DMS 273 (cell line): ENCODE measurements at regions not wholly inside any gene's neighbourhood (a gene's known extent, or its start where the extent isn't known, plus 50 kb on each side); places are given as distances from the start of the nearest gene placed in this dataset.

Experiments
- DNase-seq: peaks from one replicate; lab custom pipeline; 2025; ENCODE audit not compliant: unreplicated experiment; lab: John Stamatoyannopoulos, UW

DNA sequence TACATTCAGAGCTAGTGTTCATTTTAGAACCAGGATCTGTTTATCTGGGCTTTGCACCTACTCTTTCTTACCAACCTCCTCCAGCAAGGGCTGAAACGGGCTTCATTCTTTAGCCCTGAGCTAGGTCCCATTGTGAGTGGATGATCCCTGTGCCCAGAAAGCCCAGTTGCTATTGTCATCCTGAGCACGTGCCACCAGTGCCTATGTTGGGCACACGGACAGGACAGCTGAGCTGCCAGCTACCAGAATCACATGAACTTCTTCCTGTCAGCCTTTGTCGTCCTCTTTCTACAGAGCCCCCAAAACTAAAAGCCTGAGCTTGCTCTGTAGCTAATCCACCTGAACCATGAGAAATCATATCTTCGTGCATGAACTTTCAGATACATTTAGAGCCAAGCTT is 74.4 kb upstream of the NTM start:
- DNase-seq: no peak

DNA sequence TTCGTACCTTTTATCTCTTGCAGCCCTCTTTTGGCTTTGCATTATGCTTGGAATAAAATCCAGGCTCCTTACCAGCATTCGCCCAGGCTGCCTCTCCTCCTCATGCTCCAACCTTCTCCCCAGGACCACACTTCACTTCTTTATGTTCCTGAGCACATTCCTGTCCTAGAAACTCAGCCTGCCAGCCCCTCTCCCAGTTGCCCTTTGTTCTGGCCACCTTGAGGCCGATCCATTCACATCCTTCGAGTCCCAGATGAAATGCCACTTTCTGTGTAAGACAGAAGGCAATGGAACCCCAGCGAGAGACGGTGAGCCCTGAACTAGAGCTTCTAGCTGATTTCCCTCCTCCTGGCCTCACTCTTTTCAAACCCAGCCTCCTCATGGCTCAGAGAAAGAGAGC is 73.0 kb upstream of the NTM start:
- DNase-seq: no peak

DNA sequence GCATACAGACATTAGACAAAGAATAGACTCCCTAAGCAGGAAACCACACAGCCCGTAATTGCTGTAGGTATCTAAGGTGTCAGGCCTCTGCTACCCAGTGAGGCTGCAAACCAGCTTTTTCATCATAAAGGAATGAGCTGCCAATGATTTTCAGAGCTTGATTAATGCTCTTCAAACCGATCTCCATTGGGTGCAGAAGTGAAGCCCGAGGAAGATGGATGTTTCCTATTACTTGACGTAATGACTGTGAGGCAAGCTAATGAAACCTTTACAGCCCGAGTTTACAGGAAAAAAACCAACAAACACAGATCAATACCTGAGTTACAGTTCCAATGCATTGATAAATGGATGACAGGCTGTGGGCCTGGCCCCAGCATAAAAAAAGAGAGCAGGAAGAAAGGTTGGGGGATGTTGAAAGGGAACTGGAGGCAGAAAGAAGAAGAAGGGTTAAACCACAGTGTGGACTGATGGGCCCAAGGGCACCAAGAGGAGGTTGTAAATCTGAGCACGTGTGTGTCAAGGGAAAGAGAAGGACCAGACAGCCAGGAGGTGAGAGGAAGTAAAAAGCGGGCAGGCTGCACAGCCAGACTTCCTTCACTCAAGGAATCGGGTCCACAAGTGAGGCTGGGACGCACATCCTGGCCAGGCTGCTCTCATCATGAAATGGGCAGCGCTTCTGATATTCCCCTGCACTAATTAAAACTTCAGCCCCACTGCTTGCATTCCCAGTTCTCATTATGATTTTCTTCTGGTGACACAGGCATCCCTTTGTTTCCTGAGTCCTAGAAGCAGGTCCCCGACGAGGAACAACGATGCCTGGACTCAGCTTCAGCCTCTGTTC is 70.6 kb upstream of the NTM start:
- no peak for DNase-seq

DNA sequence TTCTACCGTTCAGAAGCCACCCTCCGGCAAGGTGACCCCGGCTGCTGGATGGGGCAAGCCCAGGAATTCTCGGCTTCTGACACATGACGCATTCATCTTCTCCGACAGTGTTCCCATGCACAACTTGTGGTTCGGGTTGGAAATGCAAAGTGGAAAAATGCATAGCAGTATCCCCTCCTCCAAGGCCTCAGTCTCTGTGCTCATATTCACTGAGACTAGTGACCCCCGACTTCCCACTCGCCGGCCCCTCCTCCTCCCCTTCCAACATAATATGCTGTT is 70.0 kb upstream of the NTM start:
- DNase-seq: no peak

DNA sequence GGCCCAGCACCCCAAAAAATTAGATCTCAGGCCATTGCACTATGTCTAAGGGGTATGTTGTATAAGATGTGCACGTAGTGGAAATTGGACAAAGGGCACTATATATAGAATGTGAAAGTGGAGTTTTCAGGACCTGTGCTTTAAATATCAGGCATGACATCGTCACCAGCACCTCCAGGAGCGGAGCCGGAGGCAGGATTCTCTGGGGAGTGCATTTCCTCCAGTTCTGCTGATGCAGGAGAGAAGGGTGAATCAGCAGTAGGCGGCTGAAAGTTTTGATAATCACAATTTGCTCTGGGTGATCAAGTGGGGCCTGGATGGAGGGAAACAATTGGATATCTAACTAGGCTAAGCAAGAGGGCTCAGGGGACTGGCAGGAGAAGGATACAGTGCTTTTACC is 69.1 kb upstream of the NTM start:
- DNase-seq: no peak

DNA sequence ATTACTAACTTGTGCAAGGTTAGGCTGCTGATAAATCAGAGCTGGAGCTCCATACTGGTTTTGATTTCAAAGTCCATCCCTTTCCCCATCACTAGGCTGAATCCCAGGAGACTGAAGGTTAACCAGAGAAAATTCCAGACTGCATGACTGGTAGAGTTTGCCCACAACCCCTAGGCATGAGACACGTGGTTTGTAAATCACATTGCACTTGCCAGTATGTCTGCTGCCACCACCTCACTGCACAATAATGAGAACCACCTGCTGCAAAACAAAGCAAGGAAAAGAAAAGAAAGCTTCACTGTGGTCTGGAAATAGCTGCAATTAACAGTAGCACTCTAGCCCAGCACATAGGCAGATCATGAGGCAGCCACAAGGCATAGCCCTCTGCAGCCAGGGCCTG is 67.6 kb upstream of the NTM start:
- no peak for DNase-seq

DNA sequence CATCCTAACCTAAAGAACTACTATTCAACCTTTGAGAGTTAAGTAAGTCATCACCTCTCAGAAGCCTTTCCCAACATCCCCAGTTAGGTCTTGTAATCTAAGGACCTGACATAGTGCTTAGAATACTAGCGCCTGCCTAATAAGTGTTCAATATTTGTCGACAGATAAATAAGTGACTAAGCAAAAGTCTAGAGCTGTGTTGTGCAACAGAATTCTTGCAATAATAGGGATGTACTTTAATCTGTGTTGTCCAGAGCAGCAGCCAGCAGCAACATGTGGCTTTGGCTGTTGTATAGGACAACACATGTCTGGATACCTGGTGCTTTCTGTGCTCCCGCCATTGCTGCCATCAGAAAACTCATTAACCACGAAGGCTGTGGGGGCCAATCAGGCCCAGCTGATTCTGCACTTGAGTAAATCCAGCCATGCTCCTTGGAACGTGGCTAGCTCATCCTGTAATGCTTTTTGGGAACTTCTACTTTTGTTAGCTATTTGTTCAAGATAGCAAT is 66.8 kb upstream of the NTM start:
- no peak for DNase-seq

DNA sequence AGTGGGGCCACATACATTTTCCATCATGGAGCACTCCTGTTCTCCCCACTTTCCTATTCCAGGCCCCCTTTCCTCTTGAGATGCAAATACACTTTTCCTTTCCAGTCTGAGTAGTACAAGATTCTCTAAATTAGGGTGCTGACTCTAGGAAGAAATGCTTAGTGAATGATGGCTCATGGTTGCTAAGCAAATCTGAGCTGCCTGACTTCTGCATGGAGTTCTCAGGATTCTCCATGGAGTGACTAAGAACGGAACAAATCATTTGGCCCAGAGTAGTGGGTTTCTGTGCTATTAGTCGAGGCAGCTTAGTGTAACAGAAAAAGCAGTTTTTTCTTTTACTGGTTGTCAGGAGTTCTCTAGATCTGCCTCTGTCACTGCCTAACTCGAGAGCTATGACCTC is 65.4 kb upstream of the NTM start:
- DNase-seq: no peak

DNA sequence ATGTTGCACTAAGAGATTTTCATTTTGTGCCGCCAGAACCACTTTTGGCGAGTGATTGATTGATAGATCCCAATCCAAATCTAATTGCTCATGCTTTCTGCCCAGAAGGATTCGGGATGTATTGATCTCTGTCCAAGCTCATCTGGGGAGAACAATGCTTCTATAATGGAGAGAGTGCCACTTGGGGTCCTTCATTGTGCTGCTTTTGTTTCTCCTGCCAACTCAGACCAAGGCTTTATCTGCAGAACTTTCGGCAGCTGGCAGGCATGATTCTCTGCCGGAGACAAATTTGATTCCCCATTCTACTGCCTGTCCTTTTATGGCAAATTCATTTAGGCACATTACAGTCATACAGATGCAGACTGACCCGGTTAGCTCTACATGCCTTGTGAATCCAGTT is 62.9 kb upstream of the NTM start:
- DNase-seq: no peak

DNA sequence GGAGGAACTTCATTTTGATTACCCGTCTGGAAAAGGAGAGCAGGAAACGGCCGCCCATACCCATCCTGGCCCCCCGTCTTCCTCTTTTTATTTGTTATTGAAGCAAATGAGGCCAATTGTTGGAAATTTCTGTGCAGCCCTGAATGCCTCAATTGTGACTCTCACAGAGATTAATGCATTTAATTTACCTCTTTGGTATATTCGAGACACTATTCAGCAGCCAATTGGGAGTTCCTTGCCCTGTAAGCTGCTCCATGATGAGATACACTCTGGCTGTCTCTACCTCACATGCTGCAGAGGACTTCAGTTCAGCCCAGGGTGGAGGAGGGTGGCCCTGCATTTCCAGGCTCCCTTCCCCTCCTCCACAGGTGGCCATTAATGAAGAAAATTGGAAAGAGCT is 60.6 kb upstream of the NTM start:
- DNase-seq: no peak

DNA sequence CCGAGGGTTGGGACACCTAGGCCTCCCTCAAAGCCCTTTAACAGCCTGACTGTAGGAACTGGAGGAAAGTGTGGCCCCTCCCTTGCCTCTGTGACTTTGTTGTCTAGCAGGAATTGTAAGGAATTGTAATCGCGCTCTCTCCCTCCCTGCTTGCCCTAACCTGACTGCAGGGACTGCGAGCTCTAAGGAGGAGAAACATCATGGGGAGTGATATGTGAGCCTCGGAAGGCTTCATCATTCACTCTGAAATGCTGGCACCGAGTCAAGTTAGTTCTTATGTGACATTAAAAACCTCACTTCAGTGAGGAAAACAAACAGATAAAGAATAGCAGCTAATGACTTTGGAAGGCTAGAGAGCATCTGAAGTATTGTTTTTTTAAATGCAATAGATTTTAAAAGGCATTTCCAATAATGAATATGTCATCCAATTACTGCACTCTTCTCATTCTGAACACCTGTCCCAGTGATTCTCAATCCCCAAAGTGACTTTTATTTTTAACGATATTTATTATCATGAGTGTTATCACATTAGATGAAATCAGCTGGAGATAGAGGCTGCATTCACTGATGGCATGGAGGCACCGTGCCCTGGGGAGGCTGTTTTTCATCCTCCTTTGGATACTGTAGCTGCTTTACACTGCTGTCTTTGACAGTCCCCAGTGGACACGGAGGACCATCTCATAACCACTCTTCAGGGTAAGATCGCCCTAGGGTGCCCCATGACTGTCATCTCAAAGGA is 58.5 kb upstream of the NTM start:
- DNase-seq: no peak
